HG02571 (cell line): ENCODE measurements at regions not wholly inside any gene's neighbourhood (a gene's known extent, or its start where the extent isn't known, plus 50 kb on each side); places are given as distances from the start of the nearest gene placed in this dataset.

Experiments used
- ATAC-seq: cut with Tn5 transposase; IDR thresholded peaks from one replicate; pipeline ENCODE4 v1.9.1; 2021; ENCODE audit warnings: mild to moderate bottlenecking, moderate library complexity; ENCODE audit not compliant: unreplicated experiment

DNA sequence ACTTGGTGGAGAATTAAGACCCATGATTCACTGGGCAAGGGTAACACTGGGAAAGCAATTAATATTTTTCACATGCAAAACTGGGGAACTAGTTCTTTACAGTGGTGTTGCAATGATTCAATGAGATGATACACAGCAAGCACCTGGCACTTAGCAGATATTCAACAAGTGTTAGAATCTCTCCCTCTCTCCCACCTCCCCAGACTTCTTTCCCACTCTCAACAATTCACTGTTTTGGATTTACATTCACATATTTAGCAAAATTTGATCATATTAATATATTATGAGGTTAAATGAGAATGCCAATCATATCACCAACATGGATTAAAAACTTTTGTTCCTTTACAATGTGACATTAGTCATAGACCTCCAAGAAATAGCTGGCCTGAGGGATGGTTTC lies 223.1 kb upstream of the GRIP1 start:
- no peak for ATAC-seq

DNA sequence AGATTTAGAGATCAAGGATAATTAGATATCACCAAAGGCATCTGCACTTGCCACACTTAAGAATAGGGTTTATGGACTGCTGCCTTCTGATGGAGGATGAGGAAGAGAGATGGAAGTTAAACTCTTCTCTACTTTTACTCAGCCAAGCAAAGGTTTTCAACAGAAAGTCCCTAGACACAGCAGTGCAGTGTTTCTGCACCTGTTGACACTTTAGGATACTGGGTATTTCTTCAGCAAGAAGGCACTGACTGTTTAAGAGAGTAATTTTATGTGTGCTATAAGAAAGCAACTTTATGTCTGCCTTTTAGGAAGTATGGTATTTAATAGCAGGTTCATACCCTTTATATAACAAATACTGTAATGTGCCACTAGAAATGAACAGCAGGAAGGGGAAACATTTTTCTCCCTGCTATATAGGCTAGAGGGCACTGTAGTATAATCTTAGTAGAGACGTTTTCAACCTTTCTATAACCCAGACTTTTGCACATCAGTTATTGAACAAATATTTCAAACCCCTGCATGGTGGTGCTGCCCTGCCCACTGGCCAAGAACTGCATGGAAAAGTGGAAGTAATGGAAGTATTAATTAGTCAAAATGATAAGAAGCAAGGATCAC lies 225.0 kb upstream of the GRIP1 start:
- no peak for ATAC-seq

DNA sequence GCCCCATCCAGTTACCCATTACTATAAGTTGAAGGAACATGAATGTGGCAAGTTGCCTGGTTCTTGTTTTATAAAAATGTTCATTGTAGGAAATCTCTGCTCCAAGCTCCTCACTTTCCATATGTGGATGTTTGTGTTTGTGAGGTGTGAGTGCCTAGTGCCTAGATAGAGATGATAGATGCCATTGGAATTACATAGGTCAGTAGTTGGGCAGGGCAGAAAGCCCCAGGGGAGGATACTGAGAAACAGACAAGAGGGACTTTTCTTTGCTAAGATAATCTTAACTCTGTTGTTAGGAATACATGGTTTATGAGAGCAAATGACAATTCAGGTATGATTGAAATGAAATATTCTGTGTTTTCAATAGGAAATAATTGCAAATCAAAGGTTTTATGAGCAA lies 226.3 kb upstream of the GRIP1 start:
- ATAC-seq = no peak

DNA sequence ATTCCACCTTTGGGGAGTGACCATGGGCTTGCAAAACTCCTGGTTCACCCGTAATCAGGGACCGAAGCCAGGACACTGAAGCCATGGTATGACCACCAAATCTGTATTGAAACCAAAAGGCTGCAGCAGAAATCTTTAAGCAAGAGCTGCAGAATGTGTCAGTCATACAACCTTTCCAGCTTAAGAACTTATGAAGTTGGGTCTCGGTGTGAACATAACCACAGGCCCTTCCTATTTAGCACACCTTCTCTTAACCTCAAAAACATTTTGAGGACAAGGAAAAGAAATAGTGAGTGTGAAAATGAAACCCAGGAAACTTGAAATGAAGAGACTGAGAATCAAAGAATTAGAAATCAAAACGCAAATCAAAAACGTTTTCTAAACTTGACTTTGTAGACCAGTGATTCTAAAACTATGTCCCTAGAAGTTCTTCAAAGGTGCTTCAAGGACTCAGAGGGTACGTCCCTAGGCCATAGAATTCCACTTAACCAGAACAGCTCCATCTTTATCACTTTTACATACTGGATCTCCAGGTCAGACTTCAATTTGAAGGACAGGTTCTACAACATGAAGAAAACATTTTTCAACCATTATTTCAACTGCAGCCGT lies 231.6 kb upstream of the GRIP1 start:
- ATAC-seq = no peak

DNA sequence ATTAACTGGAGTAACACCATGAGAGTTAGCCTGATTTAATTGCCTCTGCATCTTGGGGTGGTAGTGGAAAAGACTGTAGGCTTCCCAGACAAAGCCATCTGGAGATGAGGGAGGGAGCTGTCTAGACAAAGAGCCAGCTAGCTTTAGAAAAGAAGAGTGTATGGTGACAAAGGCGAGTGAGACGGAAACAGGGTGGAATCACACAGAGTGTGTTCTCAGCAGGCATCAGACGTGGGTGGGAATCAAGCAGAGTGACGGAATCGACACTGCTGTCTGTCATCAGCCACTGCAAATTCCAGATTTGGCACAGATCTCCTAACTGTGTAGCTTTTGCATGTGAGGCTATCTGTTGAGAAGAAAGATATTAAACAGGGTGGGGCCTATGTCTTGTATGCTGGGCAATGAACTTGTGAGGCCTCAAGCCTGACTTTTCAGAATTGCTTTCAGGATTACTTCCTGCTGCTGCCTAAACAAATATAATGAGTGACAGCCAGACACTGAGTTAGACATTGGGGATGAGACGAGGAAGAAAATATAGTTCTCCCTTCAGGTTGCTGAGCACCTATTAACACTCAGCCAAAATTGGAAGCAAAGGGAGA lies 236.5 kb upstream of the GRIP1 start:
- ATAC-seq = no peak

DNA sequence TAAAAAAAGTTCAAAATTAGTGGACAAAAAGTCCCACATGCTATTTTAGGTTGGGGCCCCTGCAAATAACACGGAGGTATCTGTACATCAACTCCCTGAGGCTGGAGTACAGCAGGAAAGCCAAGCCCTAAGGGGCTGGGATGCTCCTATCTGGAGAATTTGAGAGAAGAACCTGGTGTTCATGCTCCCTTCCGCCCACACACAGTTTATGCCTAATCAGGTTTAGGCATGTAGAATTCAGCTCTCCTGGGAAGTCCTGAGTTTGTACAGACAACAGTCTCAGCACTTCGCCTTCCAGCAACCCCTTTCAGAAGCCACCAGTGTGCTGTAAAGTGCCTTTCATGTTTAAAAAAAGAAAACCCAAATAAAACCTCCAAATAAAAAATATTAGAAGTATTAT lies 237.3 kb upstream of the GRIP1 start:
- ATAC-seq = no peak

DNA sequence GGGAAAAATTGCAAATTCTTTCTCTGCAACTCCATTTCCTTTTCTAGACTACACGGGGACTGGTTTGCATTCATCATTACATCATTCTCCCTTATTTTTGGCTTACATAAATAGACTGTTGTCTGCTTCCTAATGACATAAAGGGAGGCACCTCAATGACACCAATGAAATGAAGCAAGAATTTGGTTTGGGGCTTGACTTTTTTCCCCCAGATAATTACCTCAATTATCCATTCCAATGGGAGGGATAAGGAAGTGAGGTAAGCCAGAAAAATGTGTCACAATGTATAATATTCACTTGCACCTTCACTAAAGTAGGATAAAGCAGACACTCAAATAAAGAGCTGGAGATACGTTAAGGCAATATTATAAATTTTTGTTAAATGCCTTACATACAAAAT lies 240.6 kb upstream of the GRIP1 start:
- ATAC-seq = no peak

DNA sequence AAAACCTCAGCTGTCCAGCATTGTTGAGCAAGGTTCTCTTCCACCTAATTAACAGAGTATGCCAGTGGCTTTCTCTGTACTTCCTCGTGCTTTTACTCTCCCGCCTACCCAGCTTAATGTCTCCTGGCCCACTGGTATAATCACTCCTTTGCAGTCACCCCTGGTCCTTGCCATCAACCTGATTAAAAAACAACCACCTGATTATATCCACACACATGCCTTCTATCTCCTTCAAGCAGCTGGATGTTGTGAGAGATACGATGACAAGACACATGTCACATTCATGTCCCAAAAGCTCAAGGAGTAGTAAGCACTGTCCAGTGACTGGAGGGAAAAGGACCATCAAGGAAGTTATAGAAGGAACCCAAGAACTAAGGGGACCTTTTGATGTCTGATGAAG lies 241.3 kb upstream of the GRIP1 start:
- no peak for ATAC-seq

DNA sequence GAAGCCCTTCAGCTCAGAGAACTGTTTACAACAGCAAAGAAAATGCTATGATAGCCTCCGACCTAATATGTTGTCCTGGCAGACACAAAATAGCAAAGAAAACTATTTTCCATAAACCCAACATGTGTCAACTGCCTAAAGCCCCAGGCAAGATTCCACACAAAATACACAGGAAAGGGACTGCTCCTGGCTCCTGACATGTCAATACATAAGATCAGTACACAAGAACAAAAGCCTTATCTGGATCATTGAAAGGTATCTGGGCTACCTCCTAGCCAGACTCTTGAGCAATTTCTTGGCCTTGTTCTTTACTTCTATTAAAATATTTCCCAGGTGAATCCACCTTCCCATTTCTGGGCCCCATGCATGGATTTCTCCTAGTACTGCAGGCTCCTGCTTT lies 242.3 kb upstream of the GRIP1 start:
- no peak for ATAC-seq

DNA sequence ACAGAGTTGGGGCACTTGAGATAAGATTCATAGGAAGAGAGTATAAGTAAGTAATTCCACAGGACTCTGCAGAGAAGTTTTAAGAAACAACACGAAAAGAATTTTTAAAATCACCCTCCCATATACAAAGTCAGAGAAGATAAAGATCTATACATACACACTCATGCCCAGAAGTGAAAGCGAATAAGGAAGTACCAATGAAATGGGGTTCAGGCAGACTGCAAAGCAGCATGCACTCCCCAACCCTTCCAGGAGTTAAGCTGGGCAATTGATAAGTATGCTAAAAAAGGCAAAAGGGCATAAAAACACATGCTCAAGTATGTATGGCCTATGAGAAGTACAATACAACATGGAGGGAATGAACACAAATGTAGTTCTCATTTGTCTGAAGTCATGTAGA lies 246.2 kb upstream of the GRIP1 start:
- ATAC-seq = no peak

DNA sequence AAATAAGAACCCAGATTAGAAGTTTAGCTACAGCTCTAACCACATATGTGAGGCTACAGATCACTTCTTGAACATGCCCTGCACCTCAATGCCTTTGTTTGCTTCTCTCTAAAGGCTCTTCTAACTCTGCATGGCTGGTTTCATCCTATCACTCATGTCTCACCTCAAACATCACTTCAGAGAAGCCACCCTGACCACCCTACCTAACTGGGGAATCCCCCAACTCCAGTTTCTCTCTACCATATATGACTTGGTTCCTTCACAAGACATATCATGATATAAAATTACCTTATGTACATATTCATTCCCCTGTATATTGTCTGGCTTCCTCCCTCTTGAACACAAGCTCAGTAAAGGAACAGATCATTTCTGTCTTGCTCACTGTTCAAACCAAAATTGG lies 250.2 kb upstream of the GRIP1 start:
- ATAC-seq = no peak

DNA sequence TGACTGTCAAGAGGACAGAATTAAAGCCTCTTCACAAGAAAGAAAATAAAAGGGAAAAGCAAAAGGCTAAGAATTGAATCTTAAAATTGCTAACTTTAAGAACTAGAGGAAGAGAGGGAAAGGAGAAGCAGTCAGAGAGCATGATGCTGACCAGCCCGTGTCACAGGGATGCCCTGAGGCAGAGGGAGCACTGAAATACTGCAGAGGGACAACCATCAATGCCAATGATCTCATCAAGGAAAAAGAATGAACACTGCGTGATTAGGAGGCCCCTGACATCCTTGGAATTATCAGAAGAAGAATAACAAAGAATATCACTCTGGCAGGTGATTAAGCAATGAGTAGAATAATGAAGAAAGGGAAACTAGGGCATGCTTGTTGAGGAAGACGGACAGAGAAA lies 252.2 kb upstream of the GRIP1 start:
- ATAC-seq = no peak

DNA sequence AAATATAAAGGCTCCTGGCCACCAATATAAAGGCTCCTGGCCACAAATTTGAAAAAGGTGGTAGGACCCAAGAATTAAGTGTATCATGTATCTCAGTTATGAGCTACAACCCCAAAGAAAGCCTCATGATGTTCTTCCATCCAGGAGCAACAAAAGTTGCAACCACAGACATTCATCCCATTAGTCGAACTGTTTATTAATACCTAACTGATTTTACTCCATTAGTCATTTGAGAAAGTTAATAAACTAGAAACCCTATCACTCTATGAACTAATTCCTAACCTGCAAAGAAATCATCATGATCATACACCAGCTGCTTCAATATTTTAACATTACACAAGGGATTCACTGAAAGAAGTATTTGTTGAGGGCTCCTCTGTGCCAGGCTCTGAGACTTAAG lies 253.2 kb upstream of the GRIP1 start:
- ATAC-seq = no peak

DNA sequence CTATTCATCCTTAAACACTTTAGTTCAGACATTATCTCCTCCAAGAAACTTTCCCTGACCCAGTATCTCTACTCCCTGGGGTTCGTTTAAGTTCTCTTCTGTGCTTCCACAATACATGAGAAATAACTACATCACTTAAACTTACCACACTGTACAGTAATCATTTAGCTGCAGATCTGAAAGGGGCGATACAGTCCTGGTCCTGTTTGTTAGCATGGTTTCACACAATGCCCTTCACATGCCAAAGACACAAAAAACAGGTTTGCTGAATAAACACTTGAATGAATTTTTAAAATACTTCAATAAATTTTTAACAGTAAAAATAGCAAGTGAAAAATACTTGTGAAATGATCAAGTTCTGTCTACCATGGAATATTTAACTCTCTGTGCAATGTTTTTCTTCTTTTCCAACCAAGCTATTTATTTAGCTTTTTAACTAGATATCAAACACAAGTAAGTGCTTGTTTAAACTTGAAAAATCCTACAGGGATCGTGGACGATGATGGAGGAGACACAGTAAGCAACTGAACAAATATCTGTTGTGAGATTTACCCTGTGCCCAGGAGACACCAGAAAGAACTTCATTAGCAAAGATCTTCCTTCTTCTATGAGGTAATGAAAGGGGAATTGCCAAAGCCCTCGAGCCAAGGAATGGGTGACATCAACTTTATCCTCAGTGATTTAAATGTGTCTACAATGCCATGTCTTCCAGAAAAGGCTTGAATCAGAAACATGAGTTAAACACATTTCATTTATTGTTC lies 255.6 kb upstream of the GRIP1 start:
- no peak for ATAC-seq

DNA sequence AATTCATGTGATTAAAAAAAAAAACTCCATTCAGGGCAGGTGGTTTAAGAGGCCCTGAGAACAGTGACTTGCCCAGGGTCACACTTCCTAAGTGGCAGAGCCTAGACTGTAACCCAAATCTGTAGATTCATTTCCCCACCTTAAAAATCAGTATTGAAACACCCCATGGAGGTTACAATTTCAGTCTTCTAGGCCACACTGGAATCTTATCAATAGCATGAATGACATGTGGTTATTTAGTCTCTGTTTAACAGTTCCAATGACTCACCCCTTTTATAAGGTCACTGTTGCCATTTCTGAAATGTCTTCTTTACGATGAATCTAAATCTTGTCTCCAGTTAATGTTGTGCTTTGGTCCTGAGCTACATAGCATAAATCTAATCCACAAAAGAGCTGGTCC lies 262.3 kb upstream of the GRIP1 start:
- no peak for ATAC-seq

DNA sequence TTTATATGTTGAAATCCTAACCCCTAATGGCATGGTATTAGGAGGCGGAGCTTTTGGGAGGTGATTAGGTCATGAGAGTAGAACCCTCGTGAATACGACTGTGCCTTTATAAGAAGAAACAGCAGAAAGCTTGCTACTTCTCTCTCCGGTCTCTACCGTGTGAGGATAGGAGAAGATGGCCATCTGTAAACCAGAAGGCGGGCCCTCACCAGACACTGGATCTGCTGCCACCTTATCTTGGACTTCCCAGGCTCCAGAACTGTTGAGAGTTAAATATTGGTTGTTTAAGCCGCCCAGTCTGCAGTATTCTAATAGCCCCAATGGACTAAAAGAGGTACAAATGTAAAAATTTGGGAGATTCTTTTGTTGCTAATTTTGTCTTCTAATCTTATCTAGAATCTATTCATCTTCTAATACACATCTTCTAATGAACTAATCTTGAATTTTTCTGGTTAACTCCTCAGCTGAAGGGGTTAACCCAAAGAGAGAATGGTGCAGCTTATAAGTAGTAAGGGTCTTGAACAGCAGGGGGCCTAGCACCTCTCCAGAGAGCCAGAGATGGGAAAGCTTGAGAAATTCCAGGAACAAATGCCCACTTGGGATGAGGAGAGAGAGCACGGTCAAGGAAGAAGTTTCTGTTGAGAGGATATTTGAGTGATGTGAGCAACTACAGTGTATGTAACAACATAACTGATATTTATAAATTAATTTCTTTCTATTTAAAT lies 264.0 kb upstream of the GRIP1 start:
- ATAC-seq = no peak

DNA sequence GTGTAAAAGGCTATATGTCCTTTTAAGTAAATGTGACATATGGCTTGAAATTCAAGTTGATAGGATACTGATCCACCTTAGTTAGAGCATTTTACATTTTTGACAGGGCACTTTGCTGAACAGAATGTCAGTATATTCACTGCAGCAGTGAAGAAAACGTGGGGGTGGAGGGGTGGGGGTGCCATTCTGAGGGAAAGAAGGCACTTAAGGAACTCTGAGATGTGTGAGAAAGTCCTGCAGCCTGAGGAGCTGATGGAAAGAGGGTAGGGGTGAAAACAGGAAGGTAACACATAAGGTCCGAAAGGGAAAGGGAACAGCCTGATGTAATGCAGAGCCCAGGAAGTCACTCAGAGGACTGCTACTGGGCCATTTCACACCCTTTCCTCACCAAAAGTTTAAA lies 265.5 kb upstream of the GRIP1 start:
- no peak for ATAC-seq

DNA sequence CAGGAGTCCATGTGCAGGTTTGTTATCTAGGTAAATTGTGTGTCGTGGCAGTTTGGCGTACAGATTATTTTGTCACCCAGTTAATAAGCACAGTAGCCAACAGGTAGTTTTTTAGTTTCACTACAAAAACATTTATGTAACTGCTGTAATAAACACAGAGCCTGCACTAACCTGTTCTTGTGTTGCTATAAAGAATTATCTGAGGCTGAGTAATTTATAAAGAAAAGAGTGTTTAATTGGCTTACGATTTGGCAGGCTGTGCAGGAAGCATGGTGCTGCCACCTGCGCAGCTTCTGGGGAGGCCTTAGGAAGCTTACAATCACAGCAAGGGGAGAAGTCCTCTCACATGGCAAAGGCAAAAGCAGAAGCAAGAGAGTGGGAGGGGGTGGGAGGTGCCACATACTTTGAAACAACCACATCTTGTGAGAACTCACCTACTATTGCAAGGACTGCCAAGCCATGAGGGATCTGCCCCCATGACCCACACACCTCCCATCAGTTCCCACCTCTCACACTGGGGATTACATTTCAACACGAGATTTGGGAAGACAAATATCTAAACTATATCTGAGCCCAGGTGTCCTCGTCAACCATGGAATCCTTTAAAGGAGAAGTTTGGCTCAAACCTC lies 266.4 kb upstream of the GRIP1 start:
- ATAC-seq = no peak

DNA sequence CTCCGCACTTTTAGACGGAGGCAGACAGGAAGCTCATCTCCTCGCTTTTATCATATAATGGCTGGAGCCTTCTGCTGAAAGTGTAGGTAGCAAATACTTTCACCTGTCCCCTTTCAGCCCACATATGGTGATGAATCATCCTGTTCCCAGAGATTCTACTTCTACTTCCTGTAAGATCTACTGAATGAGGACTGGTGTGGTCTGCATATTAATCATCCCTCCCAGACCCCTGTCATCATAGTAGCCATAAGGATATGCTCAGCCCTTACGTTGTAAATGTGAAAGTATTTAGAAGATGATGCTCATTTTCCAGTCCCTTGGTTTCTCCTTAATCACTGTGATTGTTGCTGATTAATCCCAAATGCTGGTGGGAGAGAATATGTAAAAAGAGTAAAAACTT lies 268.2 kb upstream of the GRIP1 start:
- ATAC-seq = no peak

DNA sequence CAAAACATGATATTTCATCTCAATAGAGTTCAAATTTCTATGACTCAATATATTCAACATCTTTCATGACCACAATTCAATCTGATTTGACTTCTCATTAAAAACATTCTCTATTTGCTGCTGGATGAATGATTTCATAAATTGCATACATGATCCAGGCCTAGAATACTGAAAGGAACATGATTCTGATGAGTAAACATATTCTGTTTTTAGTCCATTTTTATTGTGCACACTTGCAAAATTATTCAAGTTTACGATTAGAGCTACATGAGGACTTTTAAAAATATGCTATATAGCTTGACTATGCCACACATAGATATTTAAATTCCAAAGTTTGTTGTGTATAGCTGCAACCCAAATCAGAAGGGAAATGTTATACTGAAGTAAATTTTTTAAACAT lies 273.8 kb upstream of the GRIP1 start:
- ATAC-seq = no peak

DNA sequence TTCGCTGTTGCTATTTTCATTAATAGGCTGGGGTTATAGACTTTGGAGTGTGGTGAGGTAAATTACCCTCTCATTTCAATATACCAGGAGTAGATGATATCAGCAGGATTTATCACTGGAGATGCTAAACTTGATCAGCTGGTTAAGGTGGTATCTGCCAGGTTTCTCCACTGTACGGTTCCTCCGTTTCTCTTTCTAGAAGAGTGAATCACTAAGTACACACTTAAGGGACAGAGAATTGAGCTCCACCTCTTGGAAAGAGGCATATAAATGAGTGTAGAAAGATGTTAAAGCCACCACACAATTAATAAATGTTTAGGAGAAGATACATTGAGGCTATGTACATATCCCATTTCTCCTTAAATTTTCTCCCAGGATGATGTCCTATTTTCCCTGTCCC lies 277.4 kb upstream of the GRIP1 start:
- ATAC-seq = no peak
